GM13977 (cell line): ENCODE measurements at regions not wholly inside any gene's neighbourhood (a gene's known extent, or its start where the extent isn't known, plus 50 kb on each side); places are given as distances from the start of the nearest gene placed in this dataset.

Experiments used
- DNase-seq: peaks from one replicate; pipeline ENCODE4 v3.0.0; 2012; ENCODE audit warnings: low spot score
- in situ Hi-C: fragments of 300-500 bp; cut with MboI; formaldehyde crosslinking; loops from one replicate; pipeline ENCODE4 v1.12.0; 2022; ENCODE audit warnings: low sequenced_read_pairs, low pct_unique_long_range_greater_than_20kb, mixed read lengths, inconsistent platforms; ENCODE audit not compliant: unreplicated experiment
- TF ChIP-seq, protein P1 (sequence below): IDR thresholded peaks from 2 replicates; pipeline ENCODE4 v1.5.1; 2012; ENCODE audit warnings: mild to moderate bottlenecking, control low read depth; ENCODE audit not compliant: insufficient read depth; ENCODE audit errors: extremely low read depth, missing control alignments

DNA sequence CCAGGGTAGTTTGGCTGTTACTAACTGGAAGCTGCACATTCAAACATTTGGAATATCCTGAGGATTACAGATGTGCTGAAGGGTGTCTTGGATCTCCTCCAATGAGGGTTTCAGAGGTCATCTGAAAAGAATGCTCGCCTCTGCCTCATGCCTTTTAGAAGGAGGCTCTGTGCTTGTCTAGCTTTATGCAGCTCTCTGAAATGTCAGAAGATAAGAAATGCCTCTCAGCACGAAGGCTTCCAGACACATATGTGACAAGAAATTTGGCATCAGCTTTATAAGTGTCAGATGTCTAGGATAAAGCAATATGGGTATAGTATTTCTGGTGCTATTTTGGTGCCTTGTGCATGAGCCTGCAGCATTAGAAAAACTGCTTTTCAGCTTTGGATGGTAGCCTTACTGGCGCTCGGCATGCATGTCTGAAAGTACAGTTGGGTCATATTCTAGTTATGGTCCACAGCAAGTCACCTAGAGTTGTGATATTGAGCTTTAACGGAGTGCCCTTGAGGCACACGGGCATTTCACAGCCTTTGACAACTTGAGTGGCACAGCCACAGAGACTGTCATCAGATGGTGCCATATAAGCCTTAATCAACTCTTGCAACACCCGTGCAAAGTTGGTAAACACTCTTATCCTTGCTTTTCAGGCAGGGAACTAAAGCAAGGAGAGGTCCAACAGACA is 70.8 kb upstream of the PGRMC2 start:
- in situ Hi-C loops = no loop called here
- DNase-seq = no peak
- TF ChIP-seq, protein P1, sequence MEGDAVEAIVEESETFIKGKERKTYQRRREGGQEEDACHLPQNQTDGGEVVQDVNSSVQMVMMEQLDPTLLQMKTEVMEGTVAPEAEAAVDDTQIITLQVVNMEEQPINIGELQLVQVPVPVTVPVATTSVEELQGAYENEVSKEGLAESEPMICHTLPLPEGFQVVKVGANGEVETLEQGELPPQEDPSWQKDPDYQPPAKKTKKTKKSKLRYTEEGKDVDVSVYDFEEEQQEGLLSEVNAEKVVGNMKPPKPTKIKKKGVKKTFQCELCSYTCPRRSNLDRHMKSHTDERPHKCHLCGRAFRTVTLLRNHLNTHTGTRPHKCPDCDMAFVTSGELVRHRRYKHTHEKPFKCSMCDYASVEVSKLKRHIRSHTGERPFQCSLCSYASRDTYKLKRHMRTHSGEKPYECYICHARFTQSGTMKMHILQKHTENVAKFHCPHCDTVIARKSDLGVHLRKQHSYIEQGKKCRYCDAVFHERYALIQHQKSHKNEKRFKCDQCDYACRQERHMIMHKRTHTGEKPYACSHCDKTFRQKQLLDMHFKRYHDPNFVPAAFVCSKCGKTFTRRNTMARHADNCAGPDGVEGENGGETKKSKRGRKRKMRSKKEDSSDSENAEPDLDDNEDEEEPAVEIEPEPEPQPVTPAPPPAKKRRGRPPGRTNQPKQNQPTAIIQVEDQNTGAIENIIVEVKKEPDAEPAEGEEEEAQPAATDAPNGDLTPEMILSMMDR = no peak

DNA sequence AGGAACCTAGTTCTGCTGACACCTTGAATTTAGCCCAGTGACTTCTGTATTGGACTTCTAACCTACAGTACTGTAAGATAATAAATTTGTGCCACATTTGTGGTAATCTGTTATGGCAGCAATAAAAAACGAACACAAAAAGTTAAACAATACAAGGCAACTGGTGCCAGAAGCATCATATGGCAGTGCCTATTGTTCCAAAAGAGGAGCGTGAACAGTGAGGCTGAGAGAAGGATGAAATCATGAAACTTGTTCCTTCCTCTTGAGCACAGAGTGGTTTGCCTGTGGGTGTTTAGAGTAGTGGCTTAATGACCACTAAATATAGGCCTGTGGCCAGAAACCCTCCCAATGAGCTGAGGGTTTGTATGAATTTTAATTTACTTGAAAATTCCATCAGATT is 69.7 kb upstream of the PGRMC2 start:
- DNase-seq = no peak
- TF ChIP-seq, protein P1 = no peak
- in situ Hi-C loops = no loop called here

DNA sequence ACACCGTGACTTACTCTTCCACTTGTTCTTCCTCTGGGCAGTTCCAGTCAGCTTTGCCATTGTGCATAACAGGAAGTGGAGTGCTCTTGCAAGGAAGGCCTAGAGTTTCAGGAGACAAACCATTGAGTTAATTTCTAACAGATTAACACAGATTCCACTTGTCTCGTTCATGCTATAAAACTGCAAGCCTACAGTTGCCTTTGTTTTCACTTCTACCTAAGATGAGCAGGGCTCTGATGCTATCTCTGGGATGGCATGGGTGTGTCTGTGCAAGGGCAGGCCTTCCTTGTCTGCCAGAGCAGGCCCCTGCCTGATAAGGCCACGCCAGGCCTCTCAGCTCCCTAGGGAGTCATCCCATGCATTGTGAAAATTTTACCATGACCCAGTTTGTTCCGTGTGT is 67.7 kb upstream of the PGRMC2 start:
- in situ Hi-C loops = no loop called here
- DNase-seq = no peak
- TF ChIP-seq, protein P1 = no peak

DNA sequence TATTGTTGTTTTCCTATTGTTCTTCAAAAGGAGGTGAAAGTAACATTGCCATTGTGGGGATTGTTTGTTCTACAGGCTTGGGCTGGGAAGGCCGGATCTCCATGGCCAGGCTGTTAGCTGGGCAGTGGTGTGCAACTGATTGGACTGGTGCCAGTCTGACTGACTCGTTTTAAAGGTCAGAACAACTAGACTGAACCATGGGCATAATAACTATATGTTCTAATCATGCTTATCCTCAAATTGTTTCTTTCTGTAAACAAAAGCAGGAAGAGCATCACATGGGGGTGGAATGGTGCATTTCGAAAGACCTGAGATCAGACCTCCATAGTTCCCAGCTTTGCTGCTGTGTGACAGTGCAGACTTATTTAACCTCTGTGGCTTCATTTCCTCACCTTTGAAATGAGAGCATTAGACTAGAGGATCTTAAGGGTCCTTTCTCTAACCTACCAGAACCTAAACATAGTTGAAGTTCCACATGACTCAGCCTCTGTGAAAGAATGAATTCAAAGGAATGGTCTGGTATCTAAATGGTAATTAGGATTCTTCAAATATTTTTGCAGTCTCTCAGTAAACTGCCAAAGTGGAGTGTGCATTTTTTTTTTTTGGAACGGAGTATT is 66.7 kb upstream of the PGRMC2 start:
- in situ Hi-C loops = no loop called here
- TF ChIP-seq, protein P1 = no peak
- DNase-seq = no peak

DNA sequence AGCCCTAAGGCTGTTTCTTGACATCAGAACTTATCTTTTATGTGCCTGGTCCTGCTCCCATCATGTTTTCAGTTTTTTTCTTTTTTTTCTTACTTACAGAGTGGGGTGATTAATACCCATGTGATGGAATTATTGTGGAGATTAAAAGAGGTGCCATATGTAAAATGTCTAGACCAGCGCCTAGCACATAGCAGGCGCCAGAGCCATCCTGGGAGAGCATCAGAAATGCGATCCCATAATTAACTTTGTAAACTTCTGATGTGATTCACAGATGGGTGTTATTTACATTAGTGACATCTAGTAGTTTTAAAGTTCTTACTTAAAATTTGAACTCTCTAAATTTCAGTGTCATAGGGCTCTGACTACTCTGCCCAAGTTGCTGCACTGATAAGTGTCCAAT is 66.2 kb upstream of the PGRMC2 start:
- TF ChIP-seq, protein P1 = no peak
- in situ Hi-C loops = no loop called here
- no peak for DNase-seq

DNA sequence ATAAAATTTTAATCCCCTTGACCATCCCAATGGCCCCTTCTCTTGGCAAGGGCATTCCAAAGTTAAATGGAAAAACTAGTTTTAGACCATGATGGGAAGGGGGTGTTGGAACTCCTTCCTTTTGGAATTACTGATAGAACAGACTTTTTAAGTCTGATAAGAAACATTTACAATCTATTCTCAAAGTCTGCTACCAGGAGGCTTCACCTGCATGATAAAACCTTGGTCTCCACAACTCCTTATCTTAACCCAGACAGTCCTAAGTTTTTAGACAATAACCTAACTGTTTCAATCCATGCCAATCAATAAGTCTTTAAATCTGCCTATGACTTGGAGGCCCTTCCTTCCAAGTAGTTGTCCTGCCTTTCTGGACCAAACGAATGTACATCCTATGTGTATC is 63.9 kb upstream of the PGRMC2 start:
- TF ChIP-seq, protein P1 = no peak
- in situ Hi-C loops = no loop called here
- DNase-seq = no peak
